AG04450 (cell line): ENCODE measurements at regions not wholly inside any gene's neighbourhood (a gene's known extent, or its start where the extent isn't known, plus 50 kb on each side); places are given as distances from the start of the nearest gene placed in this dataset.

Source experiments
- CTCF ChIA-PET: fragments of 300-600, 350-600 bp; formaldehyde crosslinking; extraction: SDS; loops from one replicate; lab custom pipeline; 2022; ENCODE audit warnings: antibody characterized with exemption, inconsistent platforms; lab: Charles Lee
- POLR2A ChIA-PET: fragments of 350-600 bp; formaldehyde crosslinking; extraction: SDS; loops from one replicate; lab custom pipeline; 2021; ENCODE audit warnings: antibody characterized with exemption, inconsistent platforms; lab: Yijun Ruan, JAX
- DNase-seq: peaks from one replicate; pipeline ENCODE4 v3.0.0-alpha.2; 2011; ENCODE audit warnings: low read depth, low spot score
- H3K27ac ChIP-seq: one replicate; pipeline ENCODE4 v1.5.1; 2012; ENCODE audit warnings: low read depth, low read length, control low read depth
- H3K27me3 ChIP-seq: one replicate; pipeline ENCODE4 v1.6.0; 2012; ENCODE audit warnings: low read length; ENCODE audit not compliant: control insufficient read depth, insufficient read depth
- H3K4me3 ChIP-seq: 2 replicates; pipeline ENCODE4 v1.5.1; 2011; ENCODE audit warnings: mild to moderate bottlenecking, low read depth, low read length, control low read depth
- H3K9me3 ChIP-seq: 2 replicates; pipeline ENCODE4 v1.5.1; 2012; ENCODE audit warnings: low read length; ENCODE audit not compliant: control insufficient read depth, insufficient read depth
- CTCF ChIP-seq: IDR thresholded peaks from 2 replicates; pipeline ENCODE4 v1.5.1; 2011; ENCODE audit warnings: low read depth, low read length, control low read depth, inconsistent platforms

- H3K27me3 ChIP-seq: peaks cover 8% of the 10 kb centered on the region
- no peak overlapping the region for H3K27ac ChIP-seq
- no peak for DNase-seq
- ChIA-PET POLR2A (no interaction called here), CTCF (interaction anchor here (0.5 to 3.4 kb wide), 4 partner anchors 11 to 177 kb away, joined by 3 to 23 read pairs (median 6); partner anchors contain the start of gene COMTD1)
- no peak overlapping the region for H3K4me3 ChIP-seq
- TF ChIP-seq CTCF: no peak
- peaks cover 6% of the 10 kb centered on the region; the same call in 1 of the 2 replicates for H3K9me3 ChIP-seq
These were observed 61.4 kb upstream of the COMTD1 start for GRCh38 chr10:75297021-75297599.

- CTCF ChIA-PET: interaction anchor here (0.6 to 3.4 kb wide), 5 partner anchors 11 to 108 kb away, joined by 3 to 23 read pairs (median 3); partner anchors contain the start of gene COMTD1
- POLR2A ChIA-PET: interaction anchor here (0.7 to 1.7 kb wide), 6 partner anchors 9 to 972 kb away, joined by 3 to 6 read pairs (median 6); partner anchors contain the start of gene ZNF503
- TF ChIP-seq CTCF: no peak
- Histone ChIP-seq H3K9me3 (peaks cover 6% of the 10 kb centered on the region; the same call in 1 of the 2 replicates), H3K27ac (no peak overlapping the region), H3K4me3 (no peak overlapping the region; the same call in 1 of the 2 replicates), H3K27me3 (peaks cover 18% of the 10 kb centered on the region)
- DNase-seq: no peak
These were observed 60.2 kb upstream of the COMTD1 start for GRCh38 chr10:75295868-75296441.

- TF ChIP-seq CTCF: no peak
- ChIA-PET POLR2A (interaction anchor here (0.7 to 1.7 kb wide), 8 partner anchors 9 to 973 kb away, joined by 3 to 6 read pairs (median 6); partner anchors contain the start of gene ZNF503), CTCF (interaction anchor here (0.6 to 3.4 kb wide), 5 partner anchors 10 to 107 kb away, joined by 3 to 23 read pairs (median 3); partner anchors contain the start of gene COMTD1)
- H3K9me3 ChIP-seq: peaks cover 12% of the 10 kb centered on the region; the same call in 1 of the 2 replicates
- H3K27me3 ChIP-seq: peaks cover 26% of the 10 kb centered on the region
- H3K4me3 ChIP-seq: peak overlapping the region; percentile 52
- peak; percentile 86 for DNase-seq
- H3K27ac ChIP-seq: no peak overlapping the region
These were observed 59.3 kb upstream of the COMTD1 start for GRCh38 chr10:75294866-75295701.

GRCh38 chr10:75294518-75294865, 58.7 kb upstream of the COMTD1 start:
- Histone ChIP-seq H3K9me3 (peaks cover 8% of the 10 kb centered on the region; the same call in 1 of the 2 replicates), H3K27ac (no peak overlapping the region), H3K27me3 (peaks cover 27% of the 10 kb centered on the region), H3K4me3 (peak overlapping the region; percentile 52)
- CTCF ChIA-PET: interaction anchor here (0.6 kb wide), 1 partner anchor 58 kb away, joined by 3 read pairs; no protein-coding TSS in a partner anchor
- POLR2A ChIA-PET: interaction anchor here (1.0 to 1.7 kb wide), 5 partner anchors 10 to 958 kb away, joined by 5 to 6 read pairs (median 6); partner anchors contain the start of gene ZNF503
- no peak for TF ChIP-seq CTCF
- DNase-seq: no peak
